SU-DHL-6 (cell line): ENCODE measurements at regions not wholly inside any gene's neighbourhood (a gene's known extent, or its start where the extent isn't known, plus 50 kb on each side); places are given as distances from the start of the nearest gene placed in this dataset.

Experiments
- H2AFZ ChIP-seq: fragments of 200-600 bp; sonication (generic); 2 replicates; pipeline ENCODE4 v1.6.1; 2014; ENCODE audit warnings: low read depth, mild to moderate bottlenecking, moderate library complexity, mixed read lengths, antibody characterized with exemption, low read length; ENCODE audit not compliant: severe bottlenecking
- H3F3A ChIP-seq: fragments of 200-600 bp; shearing (Covaris generic); 2 replicates; pipeline ENCODE4 v1.6.0; 2016; ENCODE audit warnings: antibody characterized with exemption, mild to moderate bottlenecking; ENCODE audit not compliant: insufficient read depth
- H3K27ac ChIP-seq: fragments of 200-600 bp; sonication (generic); 2 replicates; pipeline ENCODE4 v1.5.1; 2016; ENCODE audit warnings: low read depth, mild to moderate bottlenecking, low read length, moderate library complexity, mixed read lengths
- H3K27me3 ChIP-seq: fragments of 200-600 bp; sonication (generic), shearing (Covaris generic); 2 replicates; pipeline ENCODE4 v1.6.0; 2014; ENCODE audit warnings: mild to moderate bottlenecking, low read length
- H3K36me3 ChIP-seq: fragments of 200-600 bp; sonication (generic); 2 replicates; pipeline ENCODE4 v1.6.1; 2014; ENCODE audit warnings: mild to moderate bottlenecking, low read length, mixed read lengths
- H3K4me2 ChIP-seq: fragments of 300-600, 200-600 bp; shearing (Covaris generic), sonication (generic); 2 replicates; pipeline ENCODE4 v1.6.0; 2014; ENCODE audit warnings: low read length, low read depth, mild to moderate bottlenecking; ENCODE audit not compliant: poor library complexity, severe bottlenecking
- H3K4me3 ChIP-seq: fragments of 200-600 bp; sonication (generic); 2 replicates; pipeline ENCODE4 v1.5.1; 2014; ENCODE audit warnings: antibody characterized with exemption, low read length, mild to moderate bottlenecking, mixed read lengths; ENCODE audit not compliant: insufficient read depth, poor library complexity, severe bottlenecking
- H3K79me2 ChIP-seq: fragments of 200-600 bp; sonication (generic); 2 replicates; pipeline ENCODE4 v1.6.1; 2014; ENCODE audit warnings: mild to moderate bottlenecking, low read length, moderate library complexity; ENCODE audit not compliant: insufficient read depth
- H3K9ac ChIP-seq: fragments of 200-600 bp; sonication (generic); 2 replicates; pipeline ENCODE4 v1.7.0; 2014; ENCODE audit warnings: mild to moderate bottlenecking, low read length
- H3K9me2 ChIP-seq: fragments of 200-600 bp; sonication (generic); replicated peaks from 2 replicates; pipeline ENCODE4 v1.6.1; 2014; ENCODE audit warnings: low read length; ENCODE audit not compliant: insufficient read depth
- H3K9me3 ChIP-seq: fragments of 200-600 bp; sonication (generic); 2 replicates; pipeline ENCODE4 v1.6.1; 2014; ENCODE audit warnings: low read length, mixed read lengths; ENCODE audit not compliant: insufficient read depth
- H4K20me1 ChIP-seq: fragments of 200-600 bp; sonication (generic); 2 replicates; pipeline ENCODE4 v1.6.1; 2014; ENCODE audit warnings: low read depth, mild to moderate bottlenecking, antibody characterized with exemption, low read length, moderate library complexity, mixed read lengths
- EZH2phosphoT487 ChIP-seq: fragments of 200-600 bp; sonication (generic), shearing (Covaris generic); conservative IDR thresholded peaks from 2 replicates; pipeline ENCODE4 v1.6.1; 2018; ENCODE audit warnings: mild to moderate bottlenecking, antibody characterized with exemption, low read length, moderate library complexity, mixed read lengths
- TF ChIP-seq, protein P1 (sequence below): fragments of 200-600 bp; sonication (generic); IDR thresholded peaks from one replicate; pipeline ENCODE4 v1.5.1; 2017; ENCODE audit warnings: antibody characterized with exemption, mild to moderate bottlenecking, low read length, moderate library complexity; ENCODE audit not compliant: insufficient read depth, poor library complexity, severe bottlenecking

DNA sequence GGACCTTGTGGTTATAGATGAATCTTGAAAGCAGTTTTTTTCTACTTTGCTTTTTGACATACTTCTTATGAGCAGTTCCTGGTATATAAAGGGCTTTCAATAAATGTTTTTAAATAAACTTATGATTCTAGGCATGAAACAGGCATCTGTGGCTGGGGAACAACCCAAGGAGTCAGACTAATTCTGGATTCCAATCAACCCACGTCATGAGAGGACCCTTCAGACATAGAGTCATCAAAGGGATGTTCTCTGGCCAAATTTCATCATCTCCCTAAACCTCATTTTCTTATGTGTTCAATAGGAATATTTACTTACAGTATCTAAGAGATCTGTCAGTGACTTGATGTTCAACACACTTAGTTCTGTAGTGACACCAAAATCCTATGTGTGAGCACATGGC is 243.8 kb upstream of the ZNF462 start:
- Histone ChIP-seq H3K4me3 (no peak overlapping the region), H3F3A (no peaks in the 10 kb centered on the region), H3K9ac (no peak overlapping the region), H3K27ac (no peak overlapping the region), H4K20me1 (no peaks in the 10 kb centered on the region), H3K36me3 (no peaks in the 10 kb centered on the region), H3K4me2 (no peak overlapping the region), H3K9me3 (no peaks in the 10 kb centered on the region), H2AFZ (no peak overlapping the region), H3K27me3 (no peaks in the 10 kb centered on the region), H3K79me2 (no peaks in the 10 kb centered on the region), H3K9me2 (no peaks in the 10 kb centered on the region)
- TF ChIP-seq EZH2phosphoT487 = no peak
- TF ChIP-seq, protein P1, sequence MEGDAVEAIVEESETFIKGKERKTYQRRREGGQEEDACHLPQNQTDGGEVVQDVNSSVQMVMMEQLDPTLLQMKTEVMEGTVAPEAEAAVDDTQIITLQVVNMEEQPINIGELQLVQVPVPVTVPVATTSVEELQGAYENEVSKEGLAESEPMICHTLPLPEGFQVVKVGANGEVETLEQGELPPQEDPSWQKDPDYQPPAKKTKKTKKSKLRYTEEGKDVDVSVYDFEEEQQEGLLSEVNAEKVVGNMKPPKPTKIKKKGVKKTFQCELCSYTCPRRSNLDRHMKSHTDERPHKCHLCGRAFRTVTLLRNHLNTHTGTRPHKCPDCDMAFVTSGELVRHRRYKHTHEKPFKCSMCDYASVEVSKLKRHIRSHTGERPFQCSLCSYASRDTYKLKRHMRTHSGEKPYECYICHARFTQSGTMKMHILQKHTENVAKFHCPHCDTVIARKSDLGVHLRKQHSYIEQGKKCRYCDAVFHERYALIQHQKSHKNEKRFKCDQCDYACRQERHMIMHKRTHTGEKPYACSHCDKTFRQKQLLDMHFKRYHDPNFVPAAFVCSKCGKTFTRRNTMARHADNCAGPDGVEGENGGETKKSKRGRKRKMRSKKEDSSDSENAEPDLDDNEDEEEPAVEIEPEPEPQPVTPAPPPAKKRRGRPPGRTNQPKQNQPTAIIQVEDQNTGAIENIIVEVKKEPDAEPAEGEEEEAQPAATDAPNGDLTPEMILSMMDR = no peak

DNA sequence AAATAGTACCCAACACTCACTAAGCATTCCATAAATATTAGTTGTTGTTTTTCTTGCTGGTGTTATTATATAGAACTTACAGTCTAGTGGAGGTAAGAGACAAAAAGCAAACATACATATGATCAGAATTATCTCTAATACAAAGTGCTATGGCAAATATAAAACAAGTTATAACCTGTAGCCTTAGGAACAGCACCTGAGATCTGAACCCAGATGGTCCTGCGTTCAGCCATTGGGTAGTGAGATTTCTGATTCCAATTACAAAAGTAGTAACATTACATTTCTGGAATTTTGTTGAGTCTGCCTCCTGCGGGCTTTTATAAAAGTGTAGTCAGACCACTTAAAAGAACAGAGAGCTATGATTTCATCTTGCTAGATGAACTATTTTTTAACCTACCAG is 242.9 kb upstream of the ZNF462 start:
- no peaks in the 10 kb centered on the region for H3K9me2 ChIP-seq
- H2AFZ ChIP-seq = no peak overlapping the region
- no peak overlapping the region for H3K27ac ChIP-seq
- H3K36me3 ChIP-seq = no peaks in the 10 kb centered on the region
- no peaks in the 10 kb centered on the region for H4K20me1 ChIP-seq
- H3K4me2 ChIP-seq = no peak overlapping the region
- H3K79me2 ChIP-seq = no peaks in the 10 kb centered on the region
- H3K4me3 ChIP-seq = no peak overlapping the region
- no peak for TF ChIP-seq EZH2phosphoT487
- TF ChIP-seq, protein P1 = no peak
- H3F3A ChIP-seq = no peaks in the 10 kb centered on the region
- H3K9ac ChIP-seq = no peak overlapping the region
- no peaks in the 10 kb centered on the region for H3K9me3 ChIP-seq
- no peaks in the 10 kb centered on the region for H3K27me3 ChIP-seq

DNA sequence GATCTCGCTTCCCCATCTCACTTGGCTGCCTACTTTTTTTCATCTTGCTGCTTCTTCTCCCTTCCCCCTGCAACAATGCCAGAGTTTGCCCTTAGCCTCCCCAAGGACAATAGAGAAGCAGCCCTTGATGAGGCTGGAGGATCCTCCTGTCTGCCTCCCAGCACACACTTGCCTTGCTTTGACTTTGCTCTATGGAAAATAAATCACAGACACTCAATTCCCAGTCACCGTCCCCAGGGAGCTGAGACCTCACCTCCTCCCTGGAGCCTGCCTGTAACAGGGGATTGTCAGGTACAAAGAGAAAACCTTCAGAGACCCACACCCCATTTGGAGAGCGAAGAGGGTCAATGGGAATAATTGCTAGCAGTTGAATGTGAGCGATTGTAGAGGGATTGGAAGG is 242.1 kb upstream of the ZNF462 start:
- no peaks in the 10 kb centered on the region for H3K36me3 ChIP-seq
- no peak overlapping the region for H2AFZ ChIP-seq
- no peak overlapping the region for H3K4me3 ChIP-seq
- H3K9ac ChIP-seq = no peak overlapping the region
- no peaks in the 10 kb centered on the region for H3K79me2 ChIP-seq
- no peaks in the 10 kb centered on the region for H4K20me1 ChIP-seq
- H3K4me2 ChIP-seq = no peak overlapping the region
- H3K9me2 ChIP-seq = no peaks in the 10 kb centered on the region
- TF ChIP-seq, protein P1 = no peak
- TF ChIP-seq EZH2phosphoT487 = no peak
- no peaks in the 10 kb centered on the region for H3F3A ChIP-seq
- H3K27ac ChIP-seq = no peak overlapping the region
- H3K9me3 ChIP-seq = no peaks in the 10 kb centered on the region
- H3K27me3 ChIP-seq = no peaks in the 10 kb centered on the region
